Fibroblast of skin of left quadriceps (primary cell): ENCODE measurements at regions not wholly inside any gene's neighbourhood (a gene's known extent, or its start where the extent isn't known, plus 50 kb on each side); places are given as distances from the start of the nearest gene placed in this dataset.
"Not testable (repeated sequence)": the region's sequence is repeated elsewhere in the genome, so short reads cannot be mapped to it uniquely, and the experiment has no call there.

Source experiments
- DNase-seq, 2 experiments: peaks; one replicate each; pipeline ENCODE4 v3.0.0-alpha.2; 2013; ENCODE audit warnings: low read depth in 2 of 2

GRCh38 chr1:61028136-61028535 lies 54.2 kb upstream of the NFIA start:
- DNase-seq = no peak

DNA sequence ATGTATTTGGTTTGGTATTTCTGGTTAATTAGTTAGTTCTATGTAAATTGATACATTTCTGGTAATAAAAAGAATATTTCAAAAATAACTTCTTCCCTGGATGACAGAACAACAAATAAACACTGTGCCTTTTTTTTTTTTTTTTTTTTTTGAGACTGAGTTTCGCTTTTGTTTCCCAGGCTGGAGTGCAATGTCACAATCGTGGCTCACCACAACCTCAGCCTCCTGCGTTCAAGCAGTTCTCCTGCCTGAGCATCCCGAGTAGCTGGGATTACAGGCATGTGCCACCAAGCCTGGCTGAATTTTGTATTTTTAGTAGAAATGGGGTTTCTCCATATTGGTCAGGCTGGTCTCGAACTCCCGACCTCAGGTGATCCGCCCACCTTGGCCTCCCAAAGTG lies 64.3 kb upstream of the NFIA start:
- not testable (repeated sequence) for DNase-seq

DNA sequence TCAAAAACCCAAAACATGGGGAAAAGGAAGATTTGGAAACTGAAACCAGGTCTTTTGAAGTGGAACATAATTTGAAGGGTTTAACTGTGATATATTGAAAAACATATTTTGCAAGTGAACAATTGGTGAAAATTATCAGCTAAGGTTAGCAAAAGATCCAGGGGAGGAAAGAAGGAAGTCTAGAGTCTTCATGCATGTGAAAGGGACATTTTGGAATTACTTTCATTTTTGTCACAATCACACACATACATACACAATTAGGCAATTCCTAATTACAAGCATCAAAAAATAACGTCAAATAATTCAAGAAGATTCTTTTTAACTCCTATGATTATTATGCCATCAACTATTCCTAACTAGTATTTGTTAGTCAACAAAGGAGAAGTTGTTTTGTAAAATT lies 64.7 kb upstream of the NFIA start:
- no peak for DNase-seq

- no peak for DNase-seq
These were observed 68.3 kb upstream of the NFIA start for GRCh38 chr1:61013946-61014667.

DNA sequence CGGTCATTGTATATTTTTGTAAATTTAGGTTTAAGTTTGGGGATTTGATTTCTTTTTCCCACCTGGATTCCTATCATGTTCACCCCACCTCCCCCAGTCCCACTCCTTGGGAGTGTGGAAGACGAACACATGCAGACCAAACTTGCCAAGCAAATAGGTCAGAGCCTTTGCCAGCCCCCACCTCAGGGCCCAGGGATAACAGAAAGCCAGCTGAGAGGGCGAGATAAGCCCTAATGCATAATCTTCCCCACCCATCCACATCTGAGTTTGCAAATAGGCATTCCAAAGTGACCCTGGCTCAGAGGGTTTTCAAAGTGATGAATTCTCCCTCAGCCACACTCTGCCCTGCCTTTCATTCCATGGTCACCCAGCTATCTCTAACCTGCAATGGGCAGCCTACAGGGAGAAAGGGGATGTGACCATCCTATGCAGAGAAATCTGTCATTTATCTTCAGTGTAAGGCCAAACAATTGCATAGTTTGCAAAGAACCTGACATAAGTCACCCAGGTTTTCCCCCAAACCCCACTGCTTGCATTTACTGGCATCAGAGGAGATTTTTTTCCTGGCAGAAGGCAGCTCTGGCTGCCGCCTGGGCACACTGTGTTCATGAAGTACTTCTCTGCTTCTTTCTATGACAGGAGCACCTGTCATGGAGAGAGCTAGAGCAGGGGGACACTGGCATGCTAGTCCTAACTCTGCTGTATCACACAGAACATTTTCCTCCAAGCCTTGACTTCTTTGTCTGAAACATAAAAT lies 69.0 kb upstream of the NFIA start:
- DNase-seq = no peak

GRCh38 chr1:61012341-61012761 lies 70.0 kb upstream of the NFIA start:
- DNase-seq = no peak

- DNase-seq = no peak
These were observed 70.6 kb upstream of the NFIA start for GRCh38 chr1:61011561-61012263.

GRCh38 chr1:61007534-61008364 lies 74.6 kb upstream of the NFIA start:
- DNase-seq = no peak

DNA sequence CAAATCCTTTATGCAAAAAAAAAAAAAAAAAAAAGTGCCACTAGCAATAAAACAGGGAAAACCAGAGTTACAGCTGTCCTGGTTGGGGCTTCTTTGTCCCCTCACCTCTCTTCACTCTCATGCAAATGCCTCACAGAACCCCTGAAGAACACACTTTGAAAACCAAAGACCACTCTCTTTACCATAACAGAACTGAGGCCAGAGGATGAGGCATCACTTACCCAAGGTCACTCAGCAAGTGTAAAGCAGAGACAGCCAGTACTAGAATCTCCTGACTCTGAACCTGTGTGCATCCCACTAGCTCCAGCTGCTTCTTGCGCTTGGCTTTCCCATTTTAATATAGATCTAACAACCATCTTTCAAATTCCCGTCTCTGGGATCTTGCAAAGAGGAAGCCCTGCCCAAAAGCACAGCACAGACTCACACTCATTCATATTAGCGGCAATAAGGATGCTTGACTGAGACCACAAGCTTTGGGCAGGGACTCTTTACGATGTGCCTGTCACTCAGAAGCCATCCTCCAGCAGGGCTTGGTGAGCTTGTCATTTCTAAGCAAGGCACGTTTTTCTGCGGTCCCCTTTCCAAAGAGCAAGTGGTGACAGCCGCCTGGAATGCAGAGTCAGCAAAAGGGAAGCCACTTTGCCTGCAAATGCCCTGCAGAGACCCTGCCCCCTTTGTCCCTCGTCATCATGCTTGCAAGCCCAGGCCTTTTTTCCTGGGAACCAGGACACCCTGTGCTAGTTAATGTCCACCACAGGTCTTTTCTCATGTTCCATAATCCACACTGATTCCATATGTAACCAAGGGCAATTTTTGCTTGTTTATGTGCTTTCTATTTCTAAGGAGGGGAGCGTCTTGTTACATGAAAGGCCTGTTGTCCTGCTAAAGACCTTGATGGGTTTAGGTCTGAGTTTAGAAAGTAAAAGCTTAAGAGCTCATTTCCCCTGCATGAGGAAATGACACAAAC lies 76.5 kb upstream of the NFIA start:
- DNase-seq = no peak

DNA sequence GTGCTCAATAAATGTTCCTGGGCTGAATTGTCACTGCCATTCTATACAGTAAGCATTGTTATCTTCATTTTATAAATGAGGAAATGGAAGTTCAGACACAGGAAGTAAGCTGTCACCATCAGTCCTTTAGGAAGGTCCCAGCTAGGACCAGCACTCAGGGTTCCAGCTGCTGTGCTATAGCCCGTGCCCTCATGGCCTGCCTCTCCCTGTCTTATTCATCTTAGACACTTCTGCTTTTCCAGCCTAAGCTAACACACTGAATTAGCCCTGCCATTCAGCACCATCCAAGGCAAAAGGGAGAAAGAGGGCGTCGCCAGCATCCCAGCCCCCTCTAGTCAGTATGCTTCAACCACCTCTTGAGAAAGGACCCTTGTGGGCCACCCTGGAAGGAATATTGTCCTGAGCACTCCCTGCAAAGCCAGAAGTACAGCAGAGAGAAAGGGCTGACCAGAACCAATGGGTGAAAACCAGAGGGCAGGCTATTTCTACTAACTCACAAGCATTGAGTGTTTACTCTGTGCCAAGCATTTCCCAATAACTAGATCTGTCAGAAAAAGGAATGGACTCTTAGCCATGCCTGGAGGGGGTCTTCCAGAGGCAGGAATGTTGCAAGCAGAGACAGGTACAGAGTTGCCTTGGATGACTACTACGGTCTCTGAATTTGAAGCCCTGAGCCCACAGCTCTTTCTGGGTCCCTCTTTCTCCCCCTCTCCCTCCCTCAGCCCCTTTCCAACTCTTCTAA lies 77.9 kb upstream of the NFIA start:
- no peak for DNase-seq

- no peak for DNase-seq
These were observed 82.0 kb upstream of the NFIA start for GRCh38 chr1:61000327-61000726.

DNA sequence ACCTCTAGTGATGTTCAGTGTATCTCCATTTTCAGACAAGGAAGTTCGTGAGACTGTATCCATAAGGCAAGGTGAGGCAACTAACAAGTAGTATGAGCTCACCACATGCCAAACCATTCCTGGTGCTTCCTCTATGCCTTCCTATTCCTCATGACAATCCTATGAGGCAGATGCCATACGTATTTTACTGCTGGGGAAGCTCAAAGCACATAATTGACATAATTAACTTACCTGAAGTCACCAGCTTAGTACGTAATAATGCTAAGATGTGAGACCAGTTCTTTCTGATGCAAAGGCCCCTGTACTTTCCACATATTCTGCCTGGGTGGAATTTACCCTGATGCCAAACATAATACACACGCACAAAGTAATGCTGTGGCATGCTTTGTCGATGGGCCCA lies 83.6 kb upstream of the NFIA start:
- DNase-seq = no peak

- no peak for DNase-seq
These were observed 87.4 kb upstream of the NFIA start for GRCh38 chr1:60994828-60995492.

- no peak for DNase-seq
These were observed 88.0 kb upstream of the NFIA start for GRCh38 chr1:60994369-60994768.

- no peak for DNase-seq
These were observed 90.2 kb upstream of the NFIA start for GRCh38 chr1:60992165-60992564.

DNA sequence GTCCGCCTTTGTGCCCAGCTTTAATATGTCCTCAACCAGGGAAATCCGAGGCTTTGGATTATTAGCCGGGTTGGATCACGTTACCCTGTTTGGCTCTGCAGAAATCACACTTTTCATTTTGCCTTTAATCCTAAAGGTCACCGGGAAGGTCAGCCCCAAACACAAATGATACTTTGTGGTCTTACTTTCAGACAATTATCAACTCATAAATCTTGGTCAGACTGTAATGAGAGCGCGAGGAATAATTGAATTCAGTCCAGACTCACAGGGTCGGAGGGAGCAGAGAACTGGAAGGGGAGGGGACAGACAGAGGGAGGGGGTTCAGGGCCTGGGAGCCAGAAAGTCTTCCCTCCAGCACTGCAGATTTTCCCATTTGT lies 91.7 kb upstream of the NFIA start:
- DNase-seq = no peak

GRCh38 chr1:60989749-60990713 lies 92.3 kb upstream of the NFIA start:
- peak; percentile 96 for DNase-seq

GRCh38 chr1:60988891-60989290 lies 93.5 kb upstream of the NFIA start:
- no peak for DNase-seq
